ENCODE measurements at regions not wholly inside any gene's neighbourhood (a gene's known extent, or its start where the extent isn't known, plus 50 kb on each side); places are given as distances from the start of the nearest gene placed in this dataset.

DNA sequence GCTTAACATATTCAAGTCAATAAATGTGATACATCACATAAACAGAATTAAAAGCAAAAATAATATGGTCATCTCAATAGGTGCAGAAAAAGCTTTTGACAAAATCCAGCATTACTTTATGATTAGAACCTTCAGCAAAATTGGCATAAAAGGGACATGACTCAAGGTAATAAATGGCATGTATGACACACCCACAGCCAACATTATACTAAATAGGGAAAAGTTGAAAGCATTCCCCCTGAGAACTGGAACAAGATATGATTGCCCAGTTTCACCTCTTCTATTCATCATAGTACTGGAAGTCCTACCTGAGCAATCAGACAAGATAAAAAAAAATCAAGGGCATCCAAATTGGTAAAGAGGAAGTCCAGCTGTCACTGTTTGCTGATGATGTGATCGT, 594.7 kb downstream of the DIPK2A start:
- H3K9me3 ChIP-seq = no peaks in the 10 kb centered on the region
- TF ChIP-seq, protein P1, sequence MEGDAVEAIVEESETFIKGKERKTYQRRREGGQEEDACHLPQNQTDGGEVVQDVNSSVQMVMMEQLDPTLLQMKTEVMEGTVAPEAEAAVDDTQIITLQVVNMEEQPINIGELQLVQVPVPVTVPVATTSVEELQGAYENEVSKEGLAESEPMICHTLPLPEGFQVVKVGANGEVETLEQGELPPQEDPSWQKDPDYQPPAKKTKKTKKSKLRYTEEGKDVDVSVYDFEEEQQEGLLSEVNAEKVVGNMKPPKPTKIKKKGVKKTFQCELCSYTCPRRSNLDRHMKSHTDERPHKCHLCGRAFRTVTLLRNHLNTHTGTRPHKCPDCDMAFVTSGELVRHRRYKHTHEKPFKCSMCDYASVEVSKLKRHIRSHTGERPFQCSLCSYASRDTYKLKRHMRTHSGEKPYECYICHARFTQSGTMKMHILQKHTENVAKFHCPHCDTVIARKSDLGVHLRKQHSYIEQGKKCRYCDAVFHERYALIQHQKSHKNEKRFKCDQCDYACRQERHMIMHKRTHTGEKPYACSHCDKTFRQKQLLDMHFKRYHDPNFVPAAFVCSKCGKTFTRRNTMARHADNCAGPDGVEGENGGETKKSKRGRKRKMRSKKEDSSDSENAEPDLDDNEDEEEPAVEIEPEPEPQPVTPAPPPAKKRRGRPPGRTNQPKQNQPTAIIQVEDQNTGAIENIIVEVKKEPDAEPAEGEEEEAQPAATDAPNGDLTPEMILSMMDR (IDR thresholded peaks at IDR 0.05) = no peak
- no peaks in the 10 kb centered on the region for H3K4me1 ChIP-seq
- intact Hi-C loops (cut with DNase I) = no loop called here
- H3K27ac ChIP-seq = no peak overlapping the region
- no peaks in the 10 kb centered on the region for H3K36me3 ChIP-seq
- H3K4me3 ChIP-seq = no peak overlapping the region
- DNase-seq (no peak), ATAC-seq (no peak)
- H3K27me3 ChIP-seq = no peaks in the 10 kb centered on the region

DNA sequence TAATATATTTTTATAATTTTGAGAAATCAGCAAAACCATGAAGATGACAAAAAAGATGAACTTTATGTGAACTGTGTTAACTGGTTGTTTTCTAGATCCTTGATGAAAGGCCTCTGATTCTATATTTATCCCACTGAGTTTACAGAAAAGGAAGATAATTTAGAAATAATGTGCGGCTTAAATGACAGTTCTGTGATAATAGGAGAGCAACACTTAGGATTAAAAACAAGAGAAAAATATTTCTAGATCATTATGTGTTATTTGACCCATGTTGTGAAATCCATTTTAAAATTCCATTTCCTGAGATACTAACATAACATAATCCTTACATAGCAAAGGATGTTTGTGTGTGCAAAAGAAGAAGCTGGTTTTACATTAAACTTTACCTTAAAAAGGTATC, 598.0 kb downstream of the DIPK2A start:
- Histone ChIP-seq H3K36me3 (no peaks in the 10 kb centered on the region), H3K4me1 (no peaks in the 10 kb centered on the region), H3K27ac (no peak overlapping the region), H3K9me3 (no peaks in the 10 kb centered on the region), H3K27me3 (no peaks in the 10 kb centered on the region), H3K4me3 (no peak overlapping the region)
- TF ChIP-seq, protein P1 (IDR thresholded peaks at IDR 0.05) = no peak
- intact Hi-C loops (cut with DNase I) = no loop called here
- DNase-seq (peak in 2 of 4 donors; percentile 49 to 50), ATAC-seq (no peak)

DNA sequence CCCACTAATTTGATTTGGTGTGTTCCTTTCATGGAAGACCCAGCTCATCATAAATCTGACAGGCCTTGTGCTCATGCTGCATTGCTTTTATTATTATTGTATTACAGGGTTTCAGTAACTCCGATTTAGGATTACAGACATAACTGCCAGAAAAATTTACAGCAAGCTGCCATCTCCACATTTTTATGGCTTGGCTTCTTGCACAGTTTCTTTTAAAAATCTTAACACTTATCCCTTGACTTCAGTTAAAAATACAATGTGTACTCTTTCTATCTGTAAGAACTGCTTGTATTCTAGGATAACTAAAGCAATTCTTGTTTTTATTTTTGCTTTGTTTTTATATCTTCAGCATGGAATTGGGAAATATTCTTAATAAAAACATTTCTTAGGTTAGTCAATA, 612.2 kb downstream of the DIPK2A start:
- no peak for ATAC-seq

DNA sequence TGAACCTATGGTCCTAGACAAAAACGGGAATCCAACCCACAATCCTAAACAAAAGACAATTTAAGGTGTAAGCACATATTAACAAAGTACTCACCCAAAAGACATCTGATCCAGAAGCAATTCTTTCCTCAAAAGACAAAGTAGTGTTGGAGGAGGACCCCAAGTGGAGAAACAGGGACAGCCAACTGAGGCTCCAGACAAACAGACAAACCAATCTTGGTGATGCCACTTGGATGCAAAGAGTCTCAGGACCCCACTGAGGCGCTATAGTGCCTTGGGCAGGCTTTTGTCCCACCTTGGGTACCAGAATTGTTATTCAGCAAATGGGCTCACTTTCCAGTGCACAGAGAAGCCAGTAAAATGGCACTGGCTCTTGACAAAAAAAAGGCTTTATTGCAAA, 613.8 kb downstream of the DIPK2A start:
- TF ChIP-seq, protein P1 (IDR thresholded peaks at IDR 0.05) = no peak
- ATAC-seq = no peak
- intact Hi-C loops (cut with DNase I) = no loop called here
- Histone ChIP-seq H3K4me3 (no peak overlapping the region), H3K9me3 (peaks cover 0 to 12% of the 10 kb centered on the region in 2 donors), H3K4me1 (no peaks in the 10 kb centered on the region), H3K27me3 (no peaks in the 10 kb centered on the region), H3K36me3 (no peaks in the 10 kb centered on the region), H3K27ac (no peak overlapping the region)
- DNase-seq = no peak

More for the DNA sequence above, 612.2 kb downstream of the DIPK2A start:
- TF ChIP-seq, protein P1 (IDR thresholded peaks at IDR 0.05) = no peak
- Histone ChIP-seq H3K36me3 (no peaks in the 10 kb centered on the region), H3K27me3 (no peaks in the 10 kb centered on the region), H3K27ac (no peak overlapping the region), H3K9me3 (peaks cover 0 to 12% of the 10 kb centered on the region in 2 donors), H3K4me1 (no peaks in the 10 kb centered on the region), H3K4me3 (no peak overlapping the region)
- no peak for DNase-seq
- intact Hi-C loops (cut with DNase I) = no loop called here

DNA sequence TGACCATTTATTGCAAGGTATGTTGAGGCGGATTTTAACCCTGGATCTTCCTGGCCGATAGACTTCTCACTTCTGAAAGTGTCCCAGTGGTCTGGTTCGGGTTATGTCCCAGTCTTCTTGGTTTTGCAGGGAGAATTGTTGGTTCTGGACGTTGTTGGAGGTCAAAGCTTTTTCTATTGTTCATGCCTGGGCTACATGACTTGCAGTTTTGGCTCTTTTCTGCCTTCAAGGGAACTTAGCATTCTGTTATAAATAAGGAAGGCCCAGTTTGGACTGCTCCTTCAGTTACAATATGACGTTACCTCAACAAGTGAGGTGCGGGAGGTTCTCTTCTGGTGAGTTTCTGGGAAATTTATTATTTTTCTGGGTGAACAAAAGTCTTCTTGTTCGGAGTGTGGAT, 614.3 kb downstream of the DIPK2A start:
- TF ChIP-seq, protein P1 (IDR thresholded peaks at IDR 0.05) = no peak

More for the DNA sequence above, 614.3 kb downstream of the DIPK2A start:
- Histone ChIP-seq H3K9me3 (peaks cover 0 to 12% of the 10 kb centered on the region in 2 donors), H3K27ac (no peak overlapping the region), H3K27me3 (no peaks in the 10 kb centered on the region), H3K4me1 (no peaks in the 10 kb centered on the region), H3K4me3 (no peak overlapping the region), H3K36me3 (no peaks in the 10 kb centered on the region)
- intact Hi-C loops (cut with DNase I) = no loop called here
- DNase-seq (no peak), ATAC-seq (no peak)

All from left lung (tissue), 4 donors.